HEK293T (cell line): ENCODE measurements at regions not wholly inside any gene's neighbourhood (a gene's known extent, or its start where the extent isn't known, plus 50 kb on each side); places are given as distances from the start of the nearest gene placed in this dataset.

Experiments used
- ELF4 ChIP-seq: fragments of 450-650 bp; IDR thresholded peaks from 2 replicates; pipeline ENCODE4 v1.6.1; 2017; ENCODE audit warnings: antibody characterized with exemption
- FOXA1 ChIP-seq: fragments of 450-650 bp; IDR thresholded peaks from 2 replicates; pipeline ENCODE4 v1.6.1; 2016; ENCODE audit warnings: mild to moderate bottlenecking
- FOXM1 ChIP-seq: fragments of 450-650 bp; IDR thresholded peaks from 2 replicates; pipeline ENCODE4 v1.6.1; 2017; ENCODE audit warnings: mild to moderate bottlenecking, borderline replicate concordance
- L3MBTL2 ChIP-seq: fragments of 450-650 bp; conservative IDR thresholded peaks from 2 replicates; pipeline ENCODE4 v1.6.1; 2016; ENCODE audit warnings: mild to moderate bottlenecking
- NFRKB ChIP-seq: fragments of 450-650 bp; IDR thresholded peaks from 2 replicates; pipeline ENCODE4 v1.6.1; 2016; ENCODE audit warnings: mild to moderate bottlenecking, moderate library complexity
- SP1 ChIP-seq: fragments of 450-650 bp; IDR thresholded peaks from 2 replicates; pipeline ENCODE4 v1.6.1; 2017
- SUZ12 ChIP-seq: fragments of 450-650 bp; IDR thresholded peaks from 2 replicates; pipeline ENCODE4 v1.6.1; 2016; ENCODE audit warnings: mild to moderate bottlenecking
- ZNF384 ChIP-seq: fragments of 450-650 bp; IDR thresholded peaks from 2 replicates; pipeline ENCODE4 v1.6.1; 2016
- TF ChIP-seq, protein P1 (sequence below): fragments of 450-650 bp; IDR thresholded peaks from 2 replicates; pipeline ENCODE4 v1.6.1; 2016

DNA sequence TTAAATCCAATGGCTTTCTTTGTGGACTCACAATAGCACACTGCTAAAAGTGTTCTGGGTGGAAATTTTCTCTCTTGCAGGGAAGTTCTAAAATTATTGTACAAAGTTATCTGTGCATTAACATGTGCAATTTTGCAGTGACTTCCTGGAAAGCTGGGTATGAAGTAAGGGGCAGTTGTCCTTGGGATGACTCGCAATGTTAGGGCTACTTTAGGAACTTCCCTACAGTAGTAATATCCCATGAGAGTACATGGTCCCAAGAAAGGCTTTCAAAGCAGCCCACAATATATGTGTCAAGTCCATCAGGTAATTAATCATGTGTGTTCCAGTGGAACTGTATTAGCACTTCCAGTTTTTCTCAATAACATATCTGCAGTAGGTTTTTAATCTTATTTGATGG, 201.0 kb upstream of the UBE2E2 start:
- TF ChIP-seq, protein P1, sequence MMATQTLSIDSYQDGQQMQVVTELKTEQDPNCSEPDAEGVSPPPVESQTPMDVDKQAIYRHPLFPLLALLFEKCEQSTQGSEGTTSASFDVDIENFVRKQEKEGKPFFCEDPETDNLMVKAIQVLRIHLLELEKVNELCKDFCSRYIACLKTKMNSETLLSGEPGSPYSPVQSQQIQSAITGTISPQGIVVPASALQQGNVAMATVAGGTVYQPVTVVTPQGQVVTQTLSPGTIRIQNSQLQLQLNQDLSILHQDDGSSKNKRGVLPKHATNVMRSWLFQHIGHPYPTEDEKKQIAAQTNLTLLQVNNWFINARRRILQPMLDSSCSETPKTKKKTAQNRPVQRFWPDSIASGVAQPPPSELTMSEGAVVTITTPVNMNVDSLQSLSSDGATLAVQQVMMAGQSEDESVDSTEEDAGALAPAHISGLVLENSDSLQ = no peak
- TF ChIP-seq SP1 = no peak
- no peak for TF ChIP-seq FOXA1
- no peak for TF ChIP-seq L3MBTL2
- no peak for TF ChIP-seq FOXM1
- no peak for TF ChIP-seq NFRKB
- no peak for TF ChIP-seq ZNF384
- no peak for TF ChIP-seq ELF4
- no peak for TF ChIP-seq SUZ12
